H1 (cell line): ENCODE measurements at regions not wholly inside any gene's neighbourhood (a gene's known extent, or its start where the extent isn't known, plus 50 kb on each side); places are given as distances from the start of the nearest gene placed in this dataset.

Experiments
- BCL11A ChIP-seq, 2 experiments: IDR thresholded peaks; one replicate each; pipeline ENCODE4 v1.6.1; 2011; ENCODE audit warnings: low read depth in 2 of 2, low read length in 2 of 2, mild to moderate bottlenecking in 2 of 2
- CHD1 ChIP-seq: IDR thresholded peaks from 2 replicates; pipeline ENCODE4 v1.6.1; 2012; ENCODE audit warnings: low read depth, low read length, improper control_type of control experiment
- KDM5A ChIP-seq: fragments of 200-600 bp; IDR thresholded peaks from 2 replicates; pipeline ENCODE4 v1.7.1; 2012; ENCODE audit warnings: mild to moderate bottlenecking, low read length, inconsistent platforms, mixed read lengths
- NANOG ChIP-seq: IDR thresholded peaks from 2 replicates; pipeline ENCODE4 v1.6.1; 2011; ENCODE audit warnings: low read length, low read depth, mild to moderate bottlenecking, inconsistent platforms; ENCODE audit not compliant: insufficient read depth, poor library complexity, severe bottlenecking
- TBP ChIP-seq: IDR thresholded peaks from 2 replicates; pipeline ENCODE4 v1.6.1; 2011; ENCODE audit warnings: low read depth, low read length, improper control_type of control experiment
- YY1 ChIP-seq: IDR thresholded peaks from 2 replicates; pipeline ENCODE4 v1.6.1; 2011; ENCODE audit warnings: low read depth, mild to moderate bottlenecking, low read length
- TF ChIP-seq, protein P1 (sequence below): fragments of 300-600 bp; sonication (generic); IDR thresholded peaks from 2 replicates; pipeline ENCODE4 v1.7.1; 2012; ENCODE audit warnings: low read length, moderate library complexity, mild to moderate bottlenecking, inconsistent platforms; ENCODE audit not compliant: insufficient replicate concordance
- TF ChIP-seq, protein P2 (sequence below): IDR thresholded peaks from 2 replicates; pipeline ENCODE4 v1.6.1; 2011; ENCODE audit warnings: low read depth, mild to moderate bottlenecking, low read length; ENCODE audit not compliant: insufficient read depth

DNA sequence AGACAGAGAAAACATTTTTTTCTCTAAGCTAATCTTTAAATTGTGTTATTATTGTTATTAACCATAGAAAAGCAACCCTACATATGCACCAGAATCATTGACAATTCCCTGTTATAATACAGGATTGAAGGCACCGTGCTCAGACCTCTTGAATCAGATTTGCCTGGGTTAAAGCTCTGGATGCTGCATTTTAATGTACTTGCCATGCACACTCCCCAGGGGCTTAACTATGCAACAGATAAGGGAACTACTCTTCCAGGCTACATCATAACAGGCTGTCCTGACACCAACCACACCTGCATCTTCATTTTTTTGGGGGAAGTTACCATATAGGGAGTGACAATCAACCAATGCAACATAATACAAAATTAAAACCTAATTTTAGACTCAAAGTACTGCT is 1187.6 kb upstream of the CDH8 start (continued):
- TF ChIP-seq, protein P1, sequence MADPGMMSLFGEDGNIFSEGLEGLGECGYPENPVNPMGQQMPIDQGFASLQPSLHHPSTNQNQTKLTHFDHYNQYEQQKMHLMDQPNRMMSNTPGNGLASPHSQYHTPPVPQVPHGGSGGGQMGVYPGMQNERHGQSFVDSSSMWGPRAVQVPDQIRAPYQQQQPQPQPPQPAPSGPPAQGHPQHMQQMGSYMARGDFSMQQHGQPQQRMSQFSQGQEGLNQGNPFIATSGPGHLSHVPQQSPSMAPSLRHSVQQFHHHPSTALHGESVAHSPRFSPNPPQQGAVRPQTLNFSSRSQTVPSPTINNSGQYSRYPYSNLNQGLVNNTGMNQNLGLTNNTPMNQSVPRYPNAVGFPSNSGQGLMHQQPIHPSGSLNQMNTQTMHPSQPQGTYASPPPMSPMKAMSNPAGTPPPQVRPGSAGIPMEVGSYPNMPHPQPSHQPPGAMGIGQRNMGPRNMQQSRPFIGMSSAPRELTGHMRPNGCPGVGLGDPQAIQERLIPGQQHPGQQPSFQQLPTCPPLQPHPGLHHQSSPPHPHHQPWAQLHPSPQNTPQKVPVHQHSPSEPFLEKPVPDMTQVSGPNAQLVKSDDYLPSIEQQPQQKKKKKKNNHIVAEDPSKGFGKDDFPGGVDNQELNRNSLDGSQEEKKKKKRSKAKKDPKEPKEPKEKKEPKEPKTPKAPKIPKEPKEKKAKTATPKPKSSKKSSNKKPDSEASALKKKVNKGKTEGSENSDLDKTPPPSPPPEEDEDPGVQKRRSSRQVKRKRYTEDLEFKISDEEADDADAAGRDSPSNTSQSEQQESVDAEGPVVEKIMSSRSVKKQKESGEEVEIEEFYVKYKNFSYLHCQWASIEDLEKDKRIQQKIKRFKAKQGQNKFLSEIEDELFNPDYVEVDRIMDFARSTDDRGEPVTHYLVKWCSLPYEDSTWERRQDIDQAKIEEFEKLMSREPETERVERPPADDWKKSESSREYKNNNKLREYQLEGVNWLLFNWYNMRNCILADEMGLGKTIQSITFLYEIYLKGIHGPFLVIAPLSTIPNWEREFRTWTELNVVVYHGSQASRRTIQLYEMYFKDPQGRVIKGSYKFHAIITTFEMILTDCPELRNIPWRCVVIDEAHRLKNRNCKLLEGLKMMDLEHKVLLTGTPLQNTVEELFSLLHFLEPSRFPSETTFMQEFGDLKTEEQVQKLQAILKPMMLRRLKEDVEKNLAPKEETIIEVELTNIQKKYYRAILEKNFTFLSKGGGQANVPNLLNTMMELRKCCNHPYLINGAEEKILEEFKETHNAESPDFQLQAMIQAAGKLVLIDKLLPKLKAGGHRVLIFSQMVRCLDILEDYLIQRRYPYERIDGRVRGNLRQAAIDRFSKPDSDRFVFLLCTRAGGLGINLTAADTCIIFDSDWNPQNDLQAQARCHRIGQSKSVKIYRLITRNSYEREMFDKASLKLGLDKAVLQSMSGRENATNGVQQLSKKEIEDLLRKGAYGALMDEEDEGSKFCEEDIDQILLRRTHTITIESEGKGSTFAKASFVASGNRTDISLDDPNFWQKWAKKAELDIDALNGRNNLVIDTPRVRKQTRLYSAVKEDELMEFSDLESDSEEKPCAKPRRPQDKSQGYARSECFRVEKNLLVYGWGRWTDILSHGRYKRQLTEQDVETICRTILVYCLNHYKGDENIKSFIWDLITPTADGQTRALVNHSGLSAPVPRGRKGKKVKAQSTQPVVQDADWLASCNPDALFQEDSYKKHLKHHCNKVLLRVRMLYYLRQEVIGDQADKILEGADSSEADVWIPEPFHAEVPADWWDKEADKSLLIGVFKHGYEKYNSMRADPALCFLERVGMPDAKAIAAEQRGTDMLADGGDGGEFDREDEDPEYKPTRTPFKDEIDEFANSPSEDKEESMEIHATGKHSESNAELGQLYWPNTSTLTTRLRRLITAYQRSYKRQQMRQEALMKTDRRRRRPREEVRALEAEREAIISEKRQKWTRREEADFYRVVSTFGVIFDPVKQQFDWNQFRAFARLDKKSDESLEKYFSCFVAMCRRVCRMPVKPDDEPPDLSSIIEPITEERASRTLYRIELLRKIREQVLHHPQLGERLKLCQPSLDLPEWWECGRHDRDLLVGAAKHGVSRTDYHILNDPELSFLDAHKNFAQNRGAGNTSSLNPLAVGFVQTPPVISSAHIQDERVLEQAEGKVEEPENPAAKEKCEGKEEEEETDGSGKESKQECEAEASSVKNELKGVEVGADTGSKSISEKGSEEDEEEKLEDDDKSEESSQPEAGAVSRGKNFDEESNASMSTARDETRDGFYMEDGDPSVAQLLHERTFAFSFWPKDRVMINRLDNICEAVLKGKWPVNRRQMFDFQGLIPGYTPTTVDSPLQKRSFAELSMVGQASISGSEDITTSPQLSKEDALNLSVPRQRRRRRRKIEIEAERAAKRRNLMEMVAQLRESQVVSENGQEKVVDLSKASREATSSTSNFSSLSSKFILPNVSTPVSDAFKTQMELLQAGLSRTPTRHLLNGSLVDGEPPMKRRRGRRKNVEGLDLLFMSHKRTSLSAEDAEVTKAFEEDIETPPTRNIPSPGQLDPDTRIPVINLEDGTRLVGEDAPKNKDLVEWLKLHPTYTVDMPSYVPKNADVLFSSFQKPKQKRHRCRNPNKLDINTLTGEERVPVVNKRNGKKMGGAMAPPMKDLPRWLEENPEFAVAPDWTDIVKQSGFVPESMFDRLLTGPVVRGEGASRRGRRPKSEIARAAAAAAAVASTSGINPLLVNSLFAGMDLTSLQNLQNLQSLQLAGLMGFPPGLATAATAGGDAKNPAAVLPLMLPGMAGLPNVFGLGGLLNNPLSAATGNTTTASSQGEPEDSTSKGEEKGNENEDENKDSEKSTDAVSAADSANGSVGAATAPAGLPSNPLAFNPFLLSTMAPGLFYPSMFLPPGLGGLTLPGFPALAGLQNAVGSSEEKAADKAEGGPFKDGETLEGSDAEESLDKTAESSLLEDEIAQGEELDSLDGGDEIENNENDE = no peak
- TF ChIP-seq, protein P2, sequence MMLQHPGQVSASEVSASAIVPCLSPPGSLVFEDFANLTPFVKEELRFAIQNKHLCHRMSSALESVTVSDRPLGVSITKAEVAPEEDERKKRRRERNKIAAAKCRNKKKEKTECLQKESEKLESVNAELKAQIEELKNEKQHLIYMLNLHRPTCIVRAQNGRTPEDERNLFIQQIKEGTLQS = no peak
- no peak for TF ChIP-seq NANOG
- no peak for TF ChIP-seq KDM5A
- no peak for TF ChIP-seq TBP
- no peak for TF ChIP-seq CHD1
- TF ChIP-seq BCL11A (IDR thresholded peaks at IDR 0.05; ENCODE audit: low read depth in 2 of 2, low read length in 2 of 2) = no peak
- no peak for TF ChIP-seq YY1
